CD4-positive, alpha-beta T cell (primary cell): ENCODE measurements at regions not wholly inside any gene's neighbourhood (a gene's known extent, or its start where the extent isn't known, plus 50 kb on each side); places are given as distances from the start of the nearest gene placed in this dataset.

Source experiments
- ATAC-seq: fragments of 200-7000 bp; cut with Tn5 transposase; one replicate; pipeline ENCODE4 v1.10.0; 2022; ENCODE audit warnings: mild to moderate bottlenecking; ENCODE audit not compliant: poor library complexity
- CTCF ChIA-PET: fragments of 350-600 bp; sonication (Branson Sonifier 250); formaldehyde crosslinking; loops from one replicate; lab custom pipeline; 2021; ENCODE audit warnings: antibody characterized with exemption, inconsistent platforms; lab: Charles Lee
- POLR2A ChIA-PET: fragments of 350-600 bp; sonication (Branson Sonifier 250); formaldehyde crosslinking; loops from one replicate; lab custom pipeline; 2021; ENCODE audit warnings: antibody characterized with exemption, inconsistent platforms; lab: Charles Lee
- DNase-seq, 14 experiments: peaks; one replicate each; pipeline ENCODE4 v3.0.0-alpha.2; 2013 to 2020; ENCODE audit warnings: mixed read lengths in 2 of 14
- H3K27ac ChIP-seq, 2 donors: one replicate each; pipeline versions ENCODE4 v1.5.1 to v1.7.0; 2013; ENCODE audit warnings: low read length in 2 of 2, low read depth in 1 of 2, mild to moderate bottlenecking in 1 of 2
- H3K27me3 ChIP-seq, 2 experiments: 1 replicate in 1 of 2; 2 replicates in 1 of 2; pipeline versions ENCODE4 v1.6.1 to v1.7.0; 2013; ENCODE audit warnings: low read length in 2 of 2, control low read depth in 1 of 2, mild to moderate bottlenecking in 1 of 2, moderate library complexity in 1 of 2; ENCODE audit not compliant: insufficient read depth in 2 of 2, control insufficient read depth in 1 of 2
- H3K36me3 ChIP-seq: one replicate; pipeline ENCODE4 v1.6.1; 2013; ENCODE audit warnings: low read length, control low read depth; ENCODE audit not compliant: insufficient read depth
- H3K4me1 ChIP-seq: one replicate; pipeline ENCODE4 v1.6.1; 2013; ENCODE audit warnings: low read length, control low read depth; ENCODE audit not compliant: insufficient read depth
- H3K4me3 ChIP-seq: one replicate; pipeline ENCODE4 v1.5.1; 2013; ENCODE audit warnings: mild to moderate bottlenecking, low read length, moderate library complexity
- H3K9me3 ChIP-seq, 2 experiments: 1 replicate in 1 of 2; 2 replicates in 1 of 2; pipeline versions ENCODE4 v1.6.1 to v1.7.0; 2013; ENCODE audit warnings: low read length in 2 of 2, mild to moderate bottlenecking in 2 of 2, control low read depth in 1 of 2, moderate library complexity in 1 of 2; ENCODE audit not compliant: control insufficient read depth in 1 of 2, insufficient read depth in 1 of 2
- H3K27ac Mint-ChIP-seq: one replicate; pipeline ENCODE4 v1.8.0; 2020; ENCODE audit warnings: mixed read lengths
- H3K27me3 Mint-ChIP-seq: one replicate; pipeline ENCODE4 v1.8.0; 2021; ENCODE audit warnings: mixed read lengths
- H3K36me3 Mint-ChIP-seq: one replicate; pipeline ENCODE4 v1.8.0; 2021; ENCODE audit warnings: low read depth, mixed read lengths
- H3K4me1 Mint-ChIP-seq: one replicate; pipeline ENCODE4 v1.8.0; 2021; ENCODE audit warnings: low read depth, mixed read lengths
- H3K4me3 Mint-ChIP-seq: one replicate; pipeline ENCODE4 v1.8.0; 2020; ENCODE audit warnings: mild to moderate bottlenecking, mixed read lengths
- H3K9me3 Mint-ChIP-seq: one replicate; pipeline ENCODE4 v1.8.0; 2020; ENCODE audit warnings: mixed read lengths
- intact Hi-C, 2 experiments: fragments of 100-400 bp; cut with DNase I in 1 of 2; cut with micrococcal nuclease in 1 of 2; formaldehyde crosslinking; loops; one replicate each; pipeline versions ENCODE4 v1.15.1 to v1.9.0; 2023 to 2025; cut with DNase I, micrococcal nuclease
- TF ChIP-seq, protein P1 (sequence below): fragments of 200-600 bp; IDR thresholded peaks from one replicate; pipeline ENCODE4 v1.8.0; 2022; ENCODE audit warnings: antibody characterized with exemption, mild to moderate bottlenecking

DNA sequence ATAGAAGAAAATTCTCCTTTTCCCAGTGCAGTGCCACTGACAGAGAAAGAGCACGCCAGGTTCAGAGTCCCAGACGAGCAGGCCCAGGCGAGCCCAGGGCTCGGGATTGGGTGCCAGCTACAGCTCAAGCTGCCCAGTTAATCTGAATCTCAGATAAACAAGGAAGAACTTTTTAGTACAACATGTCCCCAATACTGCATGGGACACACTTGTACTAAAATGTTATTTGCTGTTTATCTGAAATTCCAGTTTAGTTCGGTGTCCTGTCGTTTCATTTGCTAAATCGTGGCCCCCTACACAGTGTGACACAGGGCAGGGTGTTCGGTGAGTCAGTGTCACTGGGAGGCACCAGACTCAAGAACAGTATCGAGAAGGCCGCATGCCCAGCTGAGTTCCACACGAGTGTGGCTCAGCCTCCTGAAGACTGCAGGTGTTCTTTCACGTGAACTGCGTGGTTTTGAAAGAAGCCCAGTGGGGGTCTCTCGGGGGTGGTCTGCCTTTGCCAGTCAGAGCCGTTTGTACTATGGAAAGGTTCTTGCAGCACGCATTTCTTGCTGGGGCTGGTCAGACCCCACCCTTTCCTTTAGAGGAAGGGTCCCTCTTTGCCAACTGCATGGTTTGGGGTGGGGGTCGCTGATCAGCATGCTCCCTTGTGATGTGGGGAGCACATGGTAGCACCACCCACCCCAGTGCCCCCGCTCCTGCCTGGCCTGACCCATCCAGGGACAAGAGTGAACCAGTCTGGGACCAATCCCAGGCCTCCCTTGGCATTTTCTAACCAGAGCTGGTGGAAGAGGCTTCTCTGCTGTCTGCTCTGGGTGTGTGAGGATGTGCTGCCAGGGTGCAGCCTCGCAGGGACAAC, 115.6 kb upstream of the B3GAT1 start:
- Mint-ChIP-seq H3K4me1 (no peaks in the 10 kb centered on the region), H3K27ac (no peak overlapping the region), H3K27me3 (no peaks in the 10 kb centered on the region), H3K4me3 (no peak overlapping the region), H3K9me3 (no peaks in the 10 kb centered on the region), H3K36me3 (no peaks in the 10 kb centered on the region)
- no peaks in the 10 kb centered on the region for H3K36me3 ChIP-seq
- CTCF ChIA-PET: no interaction called here
- H3K27ac ChIP-seq: no peak overlapping the region
- intact Hi-C loops: no loop called here
- H3K27me3 ChIP-seq: no peaks in the 10 kb centered on the region
- TF ChIP-seq, protein P1, sequence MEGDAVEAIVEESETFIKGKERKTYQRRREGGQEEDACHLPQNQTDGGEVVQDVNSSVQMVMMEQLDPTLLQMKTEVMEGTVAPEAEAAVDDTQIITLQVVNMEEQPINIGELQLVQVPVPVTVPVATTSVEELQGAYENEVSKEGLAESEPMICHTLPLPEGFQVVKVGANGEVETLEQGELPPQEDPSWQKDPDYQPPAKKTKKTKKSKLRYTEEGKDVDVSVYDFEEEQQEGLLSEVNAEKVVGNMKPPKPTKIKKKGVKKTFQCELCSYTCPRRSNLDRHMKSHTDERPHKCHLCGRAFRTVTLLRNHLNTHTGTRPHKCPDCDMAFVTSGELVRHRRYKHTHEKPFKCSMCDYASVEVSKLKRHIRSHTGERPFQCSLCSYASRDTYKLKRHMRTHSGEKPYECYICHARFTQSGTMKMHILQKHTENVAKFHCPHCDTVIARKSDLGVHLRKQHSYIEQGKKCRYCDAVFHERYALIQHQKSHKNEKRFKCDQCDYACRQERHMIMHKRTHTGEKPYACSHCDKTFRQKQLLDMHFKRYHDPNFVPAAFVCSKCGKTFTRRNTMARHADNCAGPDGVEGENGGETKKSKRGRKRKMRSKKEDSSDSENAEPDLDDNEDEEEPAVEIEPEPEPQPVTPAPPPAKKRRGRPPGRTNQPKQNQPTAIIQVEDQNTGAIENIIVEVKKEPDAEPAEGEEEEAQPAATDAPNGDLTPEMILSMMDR: no peak
- no peak overlapping the region for H3K4me3 ChIP-seq
- H3K9me3 ChIP-seq: peaks cover 0 to 12% of the 10 kb centered on the region in 2 experiments
- peak in 1 of 14 experiments; percentile 16 for DNase-seq
- POLR2A ChIA-PET: no interaction called here
- no peak for ATAC-seq
- no peaks in the 10 kb centered on the region for H3K4me1 ChIP-seq

DNA sequence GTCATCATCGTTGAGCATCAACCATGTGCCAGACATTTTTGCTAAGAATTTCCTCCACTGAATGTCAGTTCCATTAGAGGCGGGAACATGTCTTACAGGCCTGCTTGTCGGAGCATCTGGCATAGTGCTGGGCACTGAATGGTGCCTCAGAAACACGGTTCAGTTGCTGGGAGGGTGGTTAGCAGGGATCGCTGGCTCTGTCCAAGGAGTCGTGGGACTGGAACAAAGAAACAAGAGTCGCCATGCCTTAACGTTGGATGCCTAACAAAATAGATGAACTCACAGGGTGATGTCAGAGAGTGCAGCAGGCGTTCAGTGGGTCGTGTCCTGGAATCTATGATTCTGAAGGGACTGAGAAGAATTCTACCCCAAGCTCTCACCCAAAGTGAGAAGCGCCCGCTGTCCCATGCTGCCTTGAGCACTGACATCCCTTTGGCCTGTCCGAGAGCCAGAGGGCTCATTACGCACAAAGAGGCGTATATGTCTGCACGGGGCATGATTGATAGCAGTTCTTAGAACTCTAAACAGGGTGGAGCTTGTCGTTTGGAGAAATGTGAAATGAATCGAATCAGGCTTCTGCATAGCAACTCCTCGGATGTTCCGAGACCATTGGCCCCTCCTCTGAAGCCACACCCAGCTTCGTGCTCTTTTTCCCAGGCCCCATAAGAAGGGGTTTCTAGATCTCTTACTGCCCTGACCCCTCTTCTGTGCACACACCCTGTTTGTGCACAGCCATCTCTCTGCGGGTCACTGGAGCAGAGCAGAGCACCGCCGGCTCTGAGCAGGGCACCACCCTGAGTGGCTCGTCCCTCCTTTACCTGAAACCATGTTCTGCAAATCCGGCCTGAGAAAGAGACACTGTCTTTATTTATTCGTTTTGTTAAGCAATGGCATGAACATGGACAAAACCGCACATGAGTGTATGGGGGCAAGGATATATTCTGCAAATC, 113.1 kb upstream of the B3GAT1 start:
- Histone ChIP-seq H3K9me3 (peaks cover 0 to 9% of the 10 kb centered on the region in 2 experiments), H3K27me3 (no peaks in the 10 kb centered on the region), H3K4me1 (no peaks in the 10 kb centered on the region), H3K4me3 (no peak overlapping the region), H3K27ac (no peak overlapping the region), H3K36me3 (no peaks in the 10 kb centered on the region)
- DNase-seq (peak in 1 of 14 experiments; percentile 6), ATAC-seq (no peak)
- ChIA-PET POLR2A (no interaction called here), CTCF (no interaction called here)
- intact Hi-C loops: no loop called here
- Mint-ChIP-seq H3K27me3 (peaks cover 8% of the 10 kb centered on the region), H3K4me3 (no peak overlapping the region), H3K27ac (no peak overlapping the region), H3K4me1 (no peaks in the 10 kb centered on the region), H3K9me3 (no peaks in the 10 kb centered on the region), H3K36me3 (no peaks in the 10 kb centered on the region)
- TF ChIP-seq, protein P1: no peak

DNA sequence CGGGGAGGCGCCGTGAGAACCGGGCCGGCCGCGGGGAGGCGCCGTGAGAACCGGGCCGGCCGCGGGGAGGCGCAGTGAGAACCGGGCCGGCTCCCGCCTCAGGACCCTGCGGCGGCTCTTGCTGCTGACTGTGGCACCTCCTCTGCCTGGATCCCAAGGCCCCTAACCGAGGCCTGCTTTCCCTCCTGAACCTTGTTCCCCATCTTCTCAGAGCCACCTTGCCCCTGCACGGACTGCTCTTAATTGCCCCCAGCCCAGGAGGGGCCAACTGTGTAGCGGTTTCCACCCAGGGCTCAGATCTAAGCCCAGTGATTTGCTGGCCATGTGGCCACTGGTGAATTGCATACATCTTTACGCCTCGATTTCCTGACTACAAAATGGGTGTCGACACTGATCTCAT, 112.2 kb upstream of the B3GAT1 start:
- no peak for ATAC-seq
- H3K4me3 ChIP-seq: no peak overlapping the region
- ChIA-PET CTCF (no interaction called here), POLR2A (no interaction called here)
- no peak overlapping the region for H3K4me3 Mint-ChIP-seq
- H3K36me3 Mint-ChIP-seq: no peaks in the 10 kb centered on the region
- intact Hi-C loops: no loop called here
- H3K27me3 Mint-ChIP-seq: peaks cover 8% of the 10 kb centered on the region
- H3K4me1 Mint-ChIP-seq: no peaks in the 10 kb centered on the region
- H3K9me3 Mint-ChIP-seq: no peaks in the 10 kb centered on the region
- H3K27ac ChIP-seq: no peak overlapping the region
- no peaks in the 10 kb centered on the region for H3K36me3 ChIP-seq
- H3K27ac Mint-ChIP-seq: no peak overlapping the region
- H3K27me3 ChIP-seq: no peaks in the 10 kb centered on the region
- H3K4me1 ChIP-seq: no peaks in the 10 kb centered on the region
- DNase-seq: no peak
- peaks cover 0 to 7% of the 10 kb centered on the region in 2 experiments for H3K9me3 ChIP-seq
- TF ChIP-seq, protein P1: no peak
